ENCODE measurements at regions not wholly inside any gene's neighbourhood (a gene's known extent, or its start where the extent isn't known, plus 50 kb on each side); places are given as distances from the start of the nearest gene placed in this dataset.

- Histone ChIP-seq H3K27me3 (replicated peaks; ENCODE audit: insufficient read depth, low read depth, low read length, poor library complexity) (no peaks in the 10 kb centered on the region), H3K4me1 (ENCODE audit: insufficient read depth, low read length, poor library complexity, severe bottlenecking) (no peaks in the 10 kb centered on the region), H3K36me3 (ENCODE audit: insufficient read depth, low read length, poor library complexity, severe bottlenecking) (no peaks in the 10 kb centered on the region), H3K4me3 (ENCODE audit: low read depth, low read length, poor library complexity, severe bottlenecking) (no peak overlapping the region), H3K27ac (ENCODE audit: low read depth, low read length, poor library complexity, severe bottlenecking) (no peak overlapping the region), H3K9me3 (ENCODE audit: low read depth, low read length, poor library complexity, severe bottlenecking) (no peaks in the 10 kb centered on the region)
- intact Hi-C loops (cut with micrococcal nuclease; ENCODE audit: unreplicated experiment) = no loop called here
- BruUV-seq (replicated peaks) = no TSS peak
- ChIA-PET CTCF (no interaction called here), POLR2A (ENCODE audit: low non-redundant PET) (interaction anchor here (0.6 kb wide), 1 partner anchor 896 kb away, joined by 5 read pairs; no protein-coding TSS in a partner anchor)
- DNase-seq (ENCODE audit: low spot score) = no peak
- no peak for TF ChIP-seq EZH2 (IDR thresholded peaks at IDR 0.05; ENCODE audit: borderline replicate concordance, low read depth, low read length, poor library complexity, severe bottlenecking)
- no peak for TF ChIP-seq CTCF (conservative IDR thresholded peaks at IDR 0.05; ENCODE audit: low read depth, low read length)
Measured at GRCh38 chr3:72069543-72069942, 284.6 kb upstream of the PROK2 start.

GRCh38 chr3:72068621-72069020 is 283.7 kb upstream of the PROK2 start:
- no peaks in the 10 kb centered on the region for H3K4me1 ChIP-seq (ENCODE audit: insufficient read depth, low read length, poor library complexity, severe bottlenecking)
- ChIA-PET CTCF (no interaction called here), POLR2A (ENCODE audit: low non-redundant PET) (no interaction called here)
- TF ChIP-seq EZH2 (IDR thresholded peaks at IDR 0.05; ENCODE audit: borderline replicate concordance, low read depth, low read length, poor library complexity, severe bottlenecking) = no peak
- TF ChIP-seq CTCF (conservative IDR thresholded peaks at IDR 0.05; ENCODE audit: low read depth, low read length) = no peak
- no peaks in the 10 kb centered on the region for H3K36me3 ChIP-seq (ENCODE audit: insufficient read depth, low read length, poor library complexity, severe bottlenecking)
- intact Hi-C loops (cut with micrococcal nuclease; ENCODE audit: unreplicated experiment) = no loop called here
- no peak for DNase-seq (ENCODE audit: low spot score)
- no peaks in the 10 kb centered on the region for H3K9me3 ChIP-seq (ENCODE audit: low read depth, low read length, poor library complexity, severe bottlenecking)
- no peaks in the 10 kb centered on the region for H3K27me3 ChIP-seq (replicated peaks; ENCODE audit: insufficient read depth, low read depth, low read length, poor library complexity)
- no TSS peak for BruUV-seq (replicated peaks)
- H3K27ac ChIP-seq (ENCODE audit: low read depth, low read length, poor library complexity, severe bottlenecking) = no peak overlapping the region
- H3K4me3 ChIP-seq (ENCODE audit: low read depth, low read length, poor library complexity, severe bottlenecking) = no peak overlapping the region

GRCh38 chr3:72067721-72068120 is 282.8 kb upstream of the PROK2 start:
- no TSS peak for BruUV-seq (replicated peaks)
- Histone ChIP-seq H3K27me3 (replicated peaks; ENCODE audit: insufficient read depth, low read depth, low read length, poor library complexity) (no peaks in the 10 kb centered on the region), H3K4me1 (ENCODE audit: insufficient read depth, low read length, poor library complexity, severe bottlenecking) (no peaks in the 10 kb centered on the region), H3K4me3 (ENCODE audit: low read depth, low read length, poor library complexity, severe bottlenecking) (no peak overlapping the region), H3K9me3 (ENCODE audit: low read depth, low read length, poor library complexity, severe bottlenecking) (no peaks in the 10 kb centered on the region), H3K27ac (ENCODE audit: low read depth, low read length, poor library complexity, severe bottlenecking) (no peak overlapping the region), H3K36me3 (ENCODE audit: insufficient read depth, low read length, poor library complexity, severe bottlenecking) (no peaks in the 10 kb centered on the region)
- POLR2A ChIA-PET (ENCODE audit: low non-redundant PET) = no interaction called here
- TF ChIP-seq EZH2 (IDR thresholded peaks at IDR 0.05; ENCODE audit: borderline replicate concordance, low read depth, low read length, poor library complexity, severe bottlenecking) = no peak
- no peak for TF ChIP-seq CTCF (conservative IDR thresholded peaks at IDR 0.05; ENCODE audit: low read depth, low read length)
- intact Hi-C loops (cut with micrococcal nuclease; ENCODE audit: unreplicated experiment) = no loop called here
- DNase-seq (ENCODE audit: low spot score) = no peak
- CTCF ChIA-PET = no interaction called here
